GM23338 (cell line): ENCODE measurements at regions not wholly inside any gene's neighbourhood (a gene's known extent, or its start where the extent isn't known, plus 50 kb on each side); places are given as distances from the start of the nearest gene placed in this dataset.

Experiments used
- CREB1 ChIP-seq: fragments of 250-450 bp; sonication (Bioruptor Pico); IDR thresholded peaks from 2 replicates; pipeline ENCODE4 v1.5.0; 2020; ENCODE audit warnings: low read depth, mild to moderate bottlenecking, moderate library complexity
- EZH2 ChIP-seq: fragments of 200-600 bp; sonication (generic); IDR thresholded peaks from one replicate; pipeline ENCODE4 v1.8.0; 2017; ENCODE audit warnings: antibody characterized with exemption, mild to moderate bottlenecking, low read depth; ENCODE audit not compliant: unreplicated experiment
- EZH2phosphoT487 ChIP-seq: fragments of 200-600 bp; sonication (generic); IDR thresholded peaks from one replicate; pipeline ENCODE4 v1.8.1; 2018; ENCODE audit warnings: antibody characterized with exemption; ENCODE audit not compliant: unreplicated experiment
- JUNB ChIP-seq: IDR thresholded peaks from one replicate; pipeline ENCODE4 v1.6.1; 2016; ENCODE audit warnings: antibody characterized with exemption; ENCODE audit not compliant: unreplicated experiment
- POLR2AphosphoS5 ChIP-seq: IDR thresholded peaks from 2 replicates; pipeline ENCODE4 v1.6.1; 2016; ENCODE audit warnings: antibody characterized with exemption, low read depth
- STAT1 ChIP-seq: IDR thresholded peaks from one replicate; pipeline ENCODE4 v1.6.1; 2016; ENCODE audit warnings: antibody characterized with exemption; ENCODE audit not compliant: unreplicated experiment
- TF ChIP-seq, protein P1 (sequence below), 2 experiments: fragments of 200-600 bp in 1 of 2; sonication (generic) in 1 of 2; conservative IDR thresholded peaks; 2 replicates each; pipeline versions ENCODE4 v1.5.1 to v1.6.1; 2016 to 2017; ENCODE audit warnings: antibody characterized with exemption in 2 of 2, low read depth in 2 of 2, mild to moderate bottlenecking in 2 of 2, moderate library complexity in 1 of 2
- TF ChIP-seq, protein P2 (sequence below): IDR thresholded peaks from one replicate; pipeline ENCODE4 v1.6.1; 2018; ENCODE audit warnings: antibody characterized with exemption; ENCODE audit not compliant: unreplicated experiment

DNA sequence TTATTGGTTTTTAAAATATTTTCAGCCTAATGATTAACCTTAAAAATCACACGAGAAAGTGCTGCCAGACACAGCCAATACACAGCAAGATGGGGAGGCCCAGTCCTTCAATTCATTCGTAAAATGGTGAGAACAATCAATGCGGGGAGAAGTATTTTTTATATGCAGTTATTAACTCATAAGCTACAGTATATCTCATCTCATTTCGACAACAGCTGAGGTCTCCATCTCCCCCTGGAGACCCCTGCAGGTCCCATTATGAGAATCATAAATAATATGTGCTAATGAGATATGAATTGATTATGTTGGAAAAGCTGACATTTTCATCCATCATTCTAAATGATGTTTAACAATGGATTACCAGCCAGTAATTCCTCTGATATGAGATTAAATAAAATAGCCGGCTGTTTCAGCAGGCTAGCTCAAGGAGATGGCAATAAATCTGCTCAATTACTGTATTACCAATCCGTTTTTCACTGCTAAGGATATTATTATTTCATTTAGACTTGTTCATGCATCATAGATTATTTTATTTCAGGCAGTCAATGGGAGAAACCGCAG, 535.8 kb downstream of the GALR1 start:
- TF ChIP-seq, protein P1, sequence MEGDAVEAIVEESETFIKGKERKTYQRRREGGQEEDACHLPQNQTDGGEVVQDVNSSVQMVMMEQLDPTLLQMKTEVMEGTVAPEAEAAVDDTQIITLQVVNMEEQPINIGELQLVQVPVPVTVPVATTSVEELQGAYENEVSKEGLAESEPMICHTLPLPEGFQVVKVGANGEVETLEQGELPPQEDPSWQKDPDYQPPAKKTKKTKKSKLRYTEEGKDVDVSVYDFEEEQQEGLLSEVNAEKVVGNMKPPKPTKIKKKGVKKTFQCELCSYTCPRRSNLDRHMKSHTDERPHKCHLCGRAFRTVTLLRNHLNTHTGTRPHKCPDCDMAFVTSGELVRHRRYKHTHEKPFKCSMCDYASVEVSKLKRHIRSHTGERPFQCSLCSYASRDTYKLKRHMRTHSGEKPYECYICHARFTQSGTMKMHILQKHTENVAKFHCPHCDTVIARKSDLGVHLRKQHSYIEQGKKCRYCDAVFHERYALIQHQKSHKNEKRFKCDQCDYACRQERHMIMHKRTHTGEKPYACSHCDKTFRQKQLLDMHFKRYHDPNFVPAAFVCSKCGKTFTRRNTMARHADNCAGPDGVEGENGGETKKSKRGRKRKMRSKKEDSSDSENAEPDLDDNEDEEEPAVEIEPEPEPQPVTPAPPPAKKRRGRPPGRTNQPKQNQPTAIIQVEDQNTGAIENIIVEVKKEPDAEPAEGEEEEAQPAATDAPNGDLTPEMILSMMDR (conservative IDR thresholded peaks at IDR 0.05; ENCODE audit: low read depth in 2 of 2), result no peak
- TF ChIP-seq, protein P2, sequence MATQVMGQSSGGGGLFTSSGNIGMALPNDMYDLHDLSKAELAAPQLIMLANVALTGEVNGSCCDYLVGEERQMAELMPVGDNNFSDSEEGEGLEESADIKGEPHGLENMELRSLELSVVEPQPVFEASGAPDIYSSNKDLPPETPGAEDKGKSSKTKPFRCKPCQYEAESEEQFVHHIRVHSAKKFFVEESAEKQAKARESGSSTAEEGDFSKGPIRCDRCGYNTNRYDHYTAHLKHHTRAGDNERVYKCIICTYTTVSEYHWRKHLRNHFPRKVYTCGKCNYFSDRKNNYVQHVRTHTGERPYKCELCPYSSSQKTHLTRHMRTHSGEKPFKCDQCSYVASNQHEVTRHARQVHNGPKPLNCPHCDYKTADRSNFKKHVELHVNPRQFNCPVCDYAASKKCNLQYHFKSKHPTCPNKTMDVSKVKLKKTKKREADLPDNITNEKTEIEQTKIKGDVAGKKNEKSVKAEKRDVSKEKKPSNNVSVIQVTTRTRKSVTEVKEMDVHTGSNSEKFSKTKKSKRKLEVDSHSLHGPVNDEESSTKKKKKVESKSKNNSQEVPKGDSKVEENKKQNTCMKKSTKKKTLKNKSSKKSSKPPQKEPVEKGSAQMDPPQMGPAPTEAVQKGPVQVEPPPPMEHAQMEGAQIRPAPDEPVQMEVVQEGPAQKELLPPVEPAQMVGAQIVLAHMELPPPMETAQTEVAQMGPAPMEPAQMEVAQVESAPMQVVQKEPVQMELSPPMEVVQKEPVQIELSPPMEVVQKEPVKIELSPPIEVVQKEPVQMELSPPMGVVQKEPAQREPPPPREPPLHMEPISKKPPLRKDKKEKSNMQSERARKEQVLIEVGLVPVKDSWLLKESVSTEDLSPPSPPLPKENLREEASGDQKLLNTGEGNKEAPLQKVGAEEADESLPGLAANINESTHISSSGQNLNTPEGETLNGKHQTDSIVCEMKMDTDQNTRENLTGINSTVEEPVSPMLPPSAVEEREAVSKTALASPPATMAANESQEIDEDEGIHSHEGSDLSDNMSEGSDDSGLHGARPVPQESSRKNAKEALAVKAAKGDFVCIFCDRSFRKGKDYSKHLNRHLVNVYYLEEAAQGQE, result no peak
- no peak for TF ChIP-seq EZH2phosphoT487
- TF ChIP-seq EZH2, result no peak
- no peak for TF ChIP-seq STAT1
- TF ChIP-seq JUNB, result no peak
- no peak for TF ChIP-seq CREB1
- no peak for TF ChIP-seq POLR2AphosphoS5
